Activated CD4-positive, alpha-beta T cell treated with anti-CD3 and anti-CD28 coated beads, Interleukin-2, Interleukin-6, amounts not matched to agents 100 ng/mL and 50 ng/mL, durations not matched to agents 16 hours and 8 hours (primary cell): ENCODE measurements at regions not wholly inside any gene's neighbourhood (a gene's known extent, or its start where the extent isn't known, plus 50 kb on each side); places are given as distances from the start of the nearest gene placed in this dataset.
"Not testable (repeated sequence)": the region's sequence is repeated elsewhere in the genome, so short reads cannot be mapped to it uniquely, and the experiment has no call there.

Experiments
- DNase-seq: peaks from one replicate; pipeline ENCODE4 v3.0.0-alpha.2; 2020

- DNase-seq: no peak
Measured at GRCh38 chr17:53316988-53317387, 505.7 kb upstream of the KIF2B start.

- no peak for DNase-seq
Measured at GRCh38 chr17:53316073-53316472, 506.7 kb upstream of the KIF2B start.

GRCh38 chr17:53314521-53314920, 508.2 kb upstream of the KIF2B start:
- no peak for DNase-seq

GRCh38 chr17:53313746-53314145, 509.0 kb upstream of the KIF2B start:
- no peak for DNase-seq

GRCh38 chr17:53278466-53278865, 544.3 kb upstream of the KIF2B start:
- DNase-seq: no peak

- DNase-seq: no peak
Measured at GRCh38 chr17:53273126-53273525, 549.6 kb upstream of the KIF2B start.

DNA sequence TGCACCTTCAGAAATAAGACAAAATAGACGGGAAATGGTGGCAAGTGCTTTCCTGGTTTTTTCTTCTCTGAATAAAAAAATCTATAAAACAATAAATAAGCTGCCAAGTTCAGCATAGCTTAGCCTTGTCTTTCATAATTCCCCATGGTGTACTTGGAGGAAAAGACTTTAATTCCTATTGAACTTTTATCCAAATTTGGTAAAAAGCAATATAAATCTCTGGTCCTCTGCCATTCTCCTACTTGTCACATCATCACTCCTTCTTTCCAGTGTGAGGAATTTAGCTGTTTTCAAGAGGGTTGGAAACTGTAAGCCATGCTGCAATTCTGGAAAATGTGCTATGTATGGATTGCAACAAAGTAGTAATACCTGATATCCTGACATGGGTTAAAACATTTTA, 551.8 kb upstream of the KIF2B start:
- no peak for DNase-seq

DNA sequence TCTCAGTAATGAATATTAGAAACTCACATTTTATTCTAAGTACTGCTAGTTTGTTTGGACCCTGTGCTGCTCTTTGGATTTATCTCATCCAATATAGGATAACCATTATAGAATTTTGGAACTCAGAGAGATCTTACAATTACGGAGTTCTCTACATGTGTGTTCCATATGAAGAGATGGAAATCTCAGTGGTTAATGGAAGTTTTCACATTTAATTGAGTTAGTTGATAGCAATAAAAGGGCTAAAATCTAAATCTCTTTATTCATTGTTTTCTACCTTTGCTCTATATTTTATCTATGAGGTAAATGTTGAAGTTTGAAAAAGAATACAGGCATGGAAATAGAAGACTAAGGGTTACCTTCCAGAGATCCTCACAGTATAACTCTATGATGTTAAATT, 558.0 kb upstream of the KIF2B start:
- no peak for DNase-seq

GRCh38 chr17:53253956-53254597, 568.6 kb upstream of the KIF2B start:
- DNase-seq: no peak

DNA sequence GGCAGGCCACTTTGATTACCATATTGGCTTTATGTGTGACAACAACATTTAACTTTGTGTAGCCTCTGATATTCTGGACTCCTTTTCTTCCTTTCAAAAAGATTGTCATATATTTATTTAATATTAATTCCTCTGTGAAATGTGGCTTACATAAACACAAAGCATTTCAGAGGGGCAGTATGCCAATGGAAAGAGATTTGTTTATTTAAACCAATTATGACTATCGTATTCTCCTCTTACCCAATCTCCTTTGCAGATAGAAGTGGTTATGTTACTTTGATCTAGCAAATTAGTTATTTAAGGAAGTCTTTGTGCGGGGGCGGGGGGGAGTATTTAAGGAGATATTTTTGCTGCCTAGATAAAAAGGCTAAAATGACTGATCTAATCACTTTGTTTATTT, 573.7 kb upstream of the KIF2B start:
- no peak for DNase-seq

- no peak for DNase-seq
Measured at GRCh38 chr17:53234138-53234537, 588.6 kb upstream of the KIF2B start.

- no peak for DNase-seq
Measured at GRCh38 chr17:53227514-53227913, 595.2 kb upstream of the KIF2B start.

DNA sequence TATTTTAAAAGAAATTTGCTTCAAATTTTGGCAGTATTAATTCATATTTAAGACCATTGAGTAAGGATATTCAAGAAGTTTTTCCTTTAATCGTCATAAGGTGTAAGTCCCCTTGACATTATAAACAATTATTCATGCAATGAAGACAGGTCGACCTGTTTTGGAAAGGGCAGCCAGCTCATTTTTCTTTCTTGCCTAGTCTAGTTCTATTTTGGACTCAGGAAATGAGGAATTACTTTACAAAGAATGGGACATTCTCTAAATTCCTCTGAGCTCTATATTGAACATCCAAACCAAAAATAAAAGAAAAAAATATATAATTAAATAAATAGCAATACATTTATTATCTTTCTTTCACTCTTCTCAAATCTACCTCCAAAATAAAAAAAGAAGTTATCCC, 595.6 kb upstream of the KIF2B start:
- no peak for DNase-seq

DNA sequence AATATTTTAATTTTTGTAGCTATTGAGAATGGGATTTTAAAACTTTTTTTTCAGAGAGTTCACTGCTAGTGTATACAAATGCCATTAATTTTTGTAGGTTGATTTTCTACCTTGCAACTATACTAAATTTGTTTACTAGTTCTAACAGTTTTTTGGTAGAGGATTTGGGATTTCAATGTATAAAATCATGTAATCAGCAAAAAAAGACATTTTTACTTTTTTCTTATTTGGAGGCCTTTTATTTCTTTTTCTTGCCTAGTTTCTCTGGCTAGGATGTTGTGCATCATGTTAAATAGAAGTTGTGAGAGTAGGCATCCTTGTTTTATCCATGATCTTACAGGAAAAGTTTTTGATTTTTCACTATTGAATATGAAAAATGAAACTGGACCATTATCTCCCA, 602.9 kb upstream of the KIF2B start:
- no peak for DNase-seq

- DNase-seq: no peak
Measured at GRCh38 chr17:53218723-53219122, 604.0 kb upstream of the KIF2B start.

DNA sequence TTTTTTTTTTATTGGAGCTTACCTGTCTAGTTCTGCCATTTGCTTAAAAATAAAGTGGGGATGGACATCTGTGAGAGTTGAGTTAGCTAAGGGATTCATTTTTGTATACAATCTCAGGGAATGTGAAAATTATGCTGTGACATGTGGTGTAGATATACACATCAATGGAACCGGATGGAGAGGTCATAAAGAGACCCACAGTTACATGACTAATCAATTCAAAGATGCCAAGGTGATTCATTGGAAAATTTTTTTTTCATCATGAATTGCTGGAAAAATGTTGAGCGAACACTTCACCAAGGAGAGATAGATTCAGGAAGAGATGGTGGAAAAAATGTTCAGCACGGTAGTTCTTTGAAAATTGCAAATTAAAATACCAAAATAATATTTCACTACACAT, 605.4 kb upstream of the KIF2B start:
- no peak for DNase-seq

DNA sequence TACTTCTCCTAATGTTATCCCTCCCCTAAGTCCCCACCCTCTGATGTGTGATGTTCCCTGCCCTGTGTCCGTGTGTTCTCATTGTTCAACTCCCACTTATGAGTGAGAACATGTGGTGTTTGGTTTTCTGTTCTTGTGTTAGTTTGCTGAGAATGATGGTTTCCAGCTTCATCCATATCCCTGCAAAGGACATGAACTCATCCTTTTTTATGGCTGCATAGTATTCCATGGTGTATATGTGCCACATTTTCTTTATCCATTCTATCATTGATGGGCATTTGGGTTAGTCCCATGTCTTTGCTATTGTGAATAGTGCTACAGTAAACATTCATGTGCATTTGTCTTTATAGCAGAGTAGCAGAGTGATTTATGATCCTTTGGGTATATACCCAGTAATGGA, 613.8 kb upstream of the KIF2B start:
- not testable (repeated sequence) for DNase-seq

- DNase-seq: no peak
Measured at GRCh38 chr17:53193044-53193443, 629.7 kb upstream of the KIF2B start.

DNA sequence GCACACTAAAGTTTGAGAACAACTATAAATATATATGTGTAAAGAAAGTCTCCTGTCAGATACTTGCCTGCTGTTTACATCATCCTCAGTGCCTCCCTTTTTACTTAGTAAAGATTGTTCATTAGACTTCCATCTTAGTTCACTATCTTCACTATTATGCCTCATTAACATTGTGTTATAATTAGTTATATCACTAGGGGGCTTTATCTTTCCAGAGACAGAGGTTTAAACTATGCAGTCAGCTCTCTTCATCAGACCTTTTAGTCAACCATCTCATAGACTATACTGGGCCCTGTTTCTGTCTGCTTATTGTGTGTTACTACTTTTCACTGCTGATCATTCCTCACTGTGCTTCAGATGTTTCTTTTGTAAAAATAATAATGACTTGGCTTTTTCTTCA, 630.8 kb upstream of the KIF2B start:
- DNase-seq: no peak

- DNase-seq: no peak
Measured at GRCh38 chr17:53186001-53186400, 636.7 kb upstream of the KIF2B start.

DNA sequence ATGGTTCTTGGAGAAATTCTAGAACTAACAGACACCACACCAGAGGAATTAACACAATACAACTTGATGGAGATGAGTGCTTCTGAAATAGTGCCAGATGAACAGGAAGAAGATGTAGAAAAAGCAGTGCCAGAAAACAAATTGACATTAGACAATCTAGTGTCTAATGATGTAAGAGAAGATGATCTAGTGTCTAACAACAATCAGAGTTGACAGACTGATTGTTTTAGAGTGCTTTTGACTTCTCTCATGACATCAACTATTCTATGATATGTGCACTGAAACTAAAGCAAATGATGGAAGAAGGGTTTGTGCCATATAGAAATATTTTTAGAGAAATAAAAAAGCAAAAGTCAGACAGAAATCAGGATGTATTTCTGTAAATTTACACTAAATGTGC, 646.1 kb upstream of the KIF2B start:
- no peak for DNase-seq

DNA sequence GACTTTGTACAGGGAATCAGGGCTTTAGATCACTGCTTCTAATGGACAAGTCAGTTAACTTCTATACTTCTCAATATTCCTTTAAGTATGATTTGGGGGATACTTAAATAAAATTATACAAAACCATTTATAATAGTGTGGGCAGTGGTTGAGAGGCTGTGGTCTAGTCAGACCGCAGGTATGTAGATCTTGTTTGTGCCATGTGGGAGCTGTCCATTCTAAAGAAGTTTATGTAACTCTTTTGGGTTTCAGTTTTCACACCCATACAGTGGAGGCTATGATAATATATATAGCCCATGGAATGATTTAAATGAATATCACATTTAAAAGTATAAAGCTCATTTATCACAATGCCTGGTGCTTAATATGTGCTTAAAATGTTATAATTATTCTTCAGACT, 654.3 kb upstream of the KIF2B start:
- DNase-seq: no peak

GRCh38 chr17:53166731-53167130, 656.0 kb upstream of the KIF2B start:
- DNase-seq: no peak

GRCh38 chr17:53150101-53150698, 672.5 kb upstream of the KIF2B start:
- no peak for DNase-seq

DNA sequence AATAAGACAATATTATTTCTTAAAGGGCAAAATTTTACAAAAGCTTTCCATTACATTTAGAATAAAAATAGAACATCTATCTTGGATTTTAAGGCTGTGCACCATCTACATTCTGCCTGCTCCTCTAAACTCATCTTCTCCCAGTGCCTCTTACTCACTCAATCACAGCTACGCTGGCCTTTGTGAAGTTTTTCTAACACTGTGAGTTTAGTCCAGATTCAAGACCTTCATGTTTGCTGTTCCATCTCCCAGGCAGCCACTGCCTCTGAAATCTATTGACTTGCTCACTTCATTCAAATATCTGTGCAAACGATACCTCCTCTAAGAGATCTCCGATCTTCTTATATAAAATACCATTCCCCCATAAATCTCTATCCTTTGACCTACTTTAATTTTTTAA, 673.4 kb upstream of the KIF2B start:
- no peak for DNase-seq
